ENCODE measurements at regions not wholly inside any gene's neighbourhood (a gene's known extent, or its start where the extent isn't known, plus 50 kb on each side); places are given as distances from the start of the nearest gene placed in this dataset.

- TF ChIP-seq CTCF (optimal IDR thresholded peaks at IDR 0.05 in 1 of 3, IDR thresholded peaks at IDR 0.05 in 1 of 3, conservative IDR thresholded peaks at IDR 0.05 in 1 of 3; ENCODE audit: extremely low read depth in 1 of 3, insufficient read depth in 2 of 3, low read length in 3 of 3) = no peak
- no peak for TF ChIP-seq EZH2 (IDR thresholded peaks at IDR 0.05; ENCODE audit: low read length)
These were observed 254.9 kb downstream of the NDUFA10 start for GRCh38 chr2:239770246-239770639.

Measured in keratinocyte (primary cell).